Psoas muscle (tissue), 7 donors: ENCODE measurements at regions not wholly inside any gene's neighbourhood (a gene's known extent, or its start where the extent isn't known, plus 50 kb on each side); places are given as distances from the start of the nearest gene placed in this dataset.

Experiments used
- ATAC-seq, 4 donors: fragments of 200-7000 bp; cut with Tn5 transposase; one replicate each; pipeline ENCODE4 v1.9.1; 2020; ENCODE audit warnings: moderate library complexity in 3 of 4, mild to moderate bottlenecking in 2 of 4
- DNase-seq, 2 donors: peaks; one replicate each; pipeline ENCODE4 v3.0.0-alpha.2; 2020
- H3K27ac ChIP-seq: fragments of 200-600 bp; one replicate; pipeline ENCODE4 v1.8.0; 2022
- H3K27me3 ChIP-seq, 3 donors: fragments of 200-600 bp in 1 of 3; one replicate each; pipeline versions ENCODE4 v1.6.1 to v1.8.0; 2013 to 2022; ENCODE audit warnings: low read length in 2 of 3, mild to moderate bottlenecking in 2 of 3, moderate library complexity in 1 of 3; ENCODE audit not compliant: insufficient read depth in 3 of 3
- H3K36me3 ChIP-seq, 2 donors: fragments of 200-600 bp in 1 of 2; one replicate each; pipeline versions ENCODE4 v1.6.1 to v1.8.0; 2013 to 2022; ENCODE audit warnings: low read depth in 1 of 2, mild to moderate bottlenecking in 1 of 2, moderate library complexity in 1 of 2; ENCODE audit not compliant: insufficient read depth in 1 of 2
- H3K4me1 ChIP-seq: fragments of 200-600 bp; one replicate; pipeline ENCODE4 v1.8.0; 2022
- H3K4me3 ChIP-seq: fragments of 200-600 bp; one replicate; pipeline ENCODE4 v1.8.0; 2022; ENCODE audit warnings: mild to moderate bottlenecking
- H3K9me3 ChIP-seq: fragments of 200-600 bp; one replicate; pipeline ENCODE4 v1.8.0; 2022
- WGBS, 3 donors: extraction: QIAGEN DNeasy Blood & Tissue Kit; methylation state at CpG; one replicate each; pipeline versions ENCODE4 v1.1.6 to v1.1.7; 2013; 5-methylcytosine and 5-hydroxymethylcytosine counted together
- intact Hi-C, 2 donors: fragments of 100-400 bp; cut with DNase I; formaldehyde crosslinking; loops; one replicate each; pipeline versions ENCODE4 v1.11.0 to v1.14.2; 2022
- TF ChIP-seq, protein P1 (sequence below): fragments of 200-600 bp; IDR thresholded peaks from one replicate; pipeline ENCODE4 v1.8.0; 2022; ENCODE audit warnings: antibody characterized with exemption
- donor health status: healthy with polysubstance abuse.
- donor health status: DM: no; HTN: no; CAD: no; lungs with moderate emphysema.
- donor health status: Bipolar disorder and iron deficiency.
- donor health status: healthy.
- donor health status: DM: yes; HTN: yes; CAD: no.
- donor health status: DM: no; HTN: no; CAD: no.
- donor health status: DM: yes; HTN: yes; CAD: no.

- H3K27ac ChIP-seq, result no peak overlapping the region
- ATAC-seq, result no peak
Measured at GRCh38 chr17:70654706-70655105, 485.4 kb downstream of the KCNJ2 start.

DNA sequence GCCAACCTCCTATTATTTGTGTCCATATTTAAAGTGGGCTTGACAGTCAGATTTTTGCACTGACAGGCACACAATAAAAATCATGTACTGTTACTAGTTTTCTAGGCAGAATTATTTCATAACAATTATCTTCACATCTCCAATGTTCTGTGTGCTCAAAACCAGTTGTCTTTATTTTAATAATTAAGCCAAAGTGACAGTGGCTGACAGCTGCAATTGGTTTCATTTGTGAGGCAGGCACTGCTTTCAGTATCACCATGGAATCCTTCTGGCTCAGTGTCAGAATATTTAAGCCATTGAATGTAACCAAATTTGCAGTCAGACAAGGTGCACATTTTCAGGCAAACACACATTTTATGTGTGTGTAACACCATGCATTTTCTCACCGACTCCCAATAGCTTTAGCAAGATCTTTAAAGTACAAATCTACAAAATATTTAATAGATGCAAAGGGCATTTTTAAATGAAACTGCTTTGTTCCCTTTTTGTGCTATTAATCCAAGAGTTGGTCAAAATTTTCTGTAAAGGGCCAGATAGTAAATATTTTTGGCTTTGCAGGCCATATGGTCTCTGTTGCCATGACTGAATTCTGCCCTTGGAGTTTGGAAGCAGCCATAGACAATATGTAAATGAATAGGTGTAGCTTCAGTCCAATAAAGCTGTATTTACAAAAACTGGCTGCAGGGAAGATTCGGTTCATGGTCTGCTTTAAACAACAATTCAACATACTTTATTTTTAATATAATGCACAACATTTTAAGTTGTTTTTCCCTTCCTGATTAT, 486.0 kb downstream of the KCNJ2 start:
- Histone ChIP-seq H3K27me3 (no peaks in the 10 kb centered on the region), H3K4me1 (no peaks in the 10 kb centered on the region), H3K9me3 (no peaks in the 10 kb centered on the region), H3K27ac (no peak overlapping the region), H3K4me3 (no peak overlapping the region), H3K36me3 (no peaks in the 10 kb centered on the region)
- intact Hi-C loops, result no loop called here
- ATAC-seq, result no peak
- no peak for DNase-seq
- TF ChIP-seq, protein P1, sequence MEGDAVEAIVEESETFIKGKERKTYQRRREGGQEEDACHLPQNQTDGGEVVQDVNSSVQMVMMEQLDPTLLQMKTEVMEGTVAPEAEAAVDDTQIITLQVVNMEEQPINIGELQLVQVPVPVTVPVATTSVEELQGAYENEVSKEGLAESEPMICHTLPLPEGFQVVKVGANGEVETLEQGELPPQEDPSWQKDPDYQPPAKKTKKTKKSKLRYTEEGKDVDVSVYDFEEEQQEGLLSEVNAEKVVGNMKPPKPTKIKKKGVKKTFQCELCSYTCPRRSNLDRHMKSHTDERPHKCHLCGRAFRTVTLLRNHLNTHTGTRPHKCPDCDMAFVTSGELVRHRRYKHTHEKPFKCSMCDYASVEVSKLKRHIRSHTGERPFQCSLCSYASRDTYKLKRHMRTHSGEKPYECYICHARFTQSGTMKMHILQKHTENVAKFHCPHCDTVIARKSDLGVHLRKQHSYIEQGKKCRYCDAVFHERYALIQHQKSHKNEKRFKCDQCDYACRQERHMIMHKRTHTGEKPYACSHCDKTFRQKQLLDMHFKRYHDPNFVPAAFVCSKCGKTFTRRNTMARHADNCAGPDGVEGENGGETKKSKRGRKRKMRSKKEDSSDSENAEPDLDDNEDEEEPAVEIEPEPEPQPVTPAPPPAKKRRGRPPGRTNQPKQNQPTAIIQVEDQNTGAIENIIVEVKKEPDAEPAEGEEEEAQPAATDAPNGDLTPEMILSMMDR, result no peak
- WGBS, 3 donors, result 54 to 60% (median 57%) methylated on average over 2 of the region's 2 CpGs

More at GRCh38 chr17:70654706-70655105, 485.4 kb downstream of the KCNJ2 start:
- TF ChIP-seq, protein P1, result no peak
- 18 to 34% (median 20%) methylated on average over 3 of the region's 3 CpGs for WGBS, 3 donors
- no peaks in the 10 kb centered on the region for H3K36me3 ChIP-seq
- no peaks in the 10 kb centered on the region for H3K9me3 ChIP-seq
- intact Hi-C loops, result no loop called here
- no peaks in the 10 kb centered on the region for H3K27me3 ChIP-seq
- H3K4me3 ChIP-seq, result no peak overlapping the region
- DNase-seq, result no peak
- H3K4me1 ChIP-seq, result no peaks in the 10 kb centered on the region

DNA sequence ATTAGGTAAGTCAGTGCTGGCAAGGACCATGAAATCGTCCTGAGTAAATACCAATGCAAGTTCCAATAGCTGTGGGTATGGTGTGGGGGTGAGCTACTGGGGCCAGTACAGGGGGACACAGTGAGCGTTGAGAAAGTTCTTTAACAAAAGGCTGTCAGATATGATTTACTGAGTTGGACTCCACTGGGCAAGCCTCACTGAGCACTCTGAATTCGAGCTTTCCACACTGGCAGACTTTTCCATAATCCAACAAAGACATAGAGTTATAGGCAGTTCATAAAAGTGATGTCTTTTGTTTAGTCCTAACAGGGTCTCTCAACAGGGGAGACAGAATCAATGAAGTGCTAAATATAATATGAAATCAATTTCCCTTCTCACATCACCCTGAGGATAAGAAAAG, 489.0 kb downstream of the KCNJ2 start:
- Histone ChIP-seq H3K4me1 (no peaks in the 10 kb centered on the region), H3K4me3 (no peak overlapping the region), H3K27me3 (no peaks in the 10 kb centered on the region), H3K9me3 (no peaks in the 10 kb centered on the region), H3K36me3 (no peaks in the 10 kb centered on the region), H3K27ac (no peak overlapping the region)
- DNase-seq, result no peak
- ATAC-seq, result no peak
- TF ChIP-seq, protein P1, result no peak
- intact Hi-C loops, result no loop called here
- WGBS, 3 donors, result 67 to 78% (median 71%) methylated on average over 3 of the region's 3 CpGs

DNA sequence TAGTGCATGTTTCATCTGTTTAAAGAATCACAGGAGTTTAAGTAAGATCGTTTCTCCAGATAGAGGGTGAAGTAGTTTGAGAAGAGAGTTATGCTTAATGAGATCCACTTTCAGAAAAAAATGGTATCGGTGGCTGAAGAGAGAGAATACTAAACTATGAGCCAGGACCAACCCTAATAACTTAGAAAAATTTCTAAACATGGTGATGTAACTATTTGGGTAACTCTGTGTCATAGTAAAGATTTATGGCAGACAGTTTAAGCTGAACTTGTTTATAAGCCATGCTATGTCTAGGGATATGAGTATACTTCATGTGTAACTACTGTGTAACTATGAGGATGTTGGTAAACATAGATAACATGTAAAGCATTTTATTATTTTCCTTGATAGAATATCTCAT, 489.5 kb downstream of the KCNJ2 start:
- WGBS, 3 donors, result 54 to 72% (median 57%) methylated on average over 2 of the region's 2 CpGs
- Histone ChIP-seq H3K27me3 (no peaks in the 10 kb centered on the region), H3K4me1 (no peaks in the 10 kb centered on the region), H3K27ac (no peak overlapping the region), H3K9me3 (no peaks in the 10 kb centered on the region), H3K36me3 (no peaks in the 10 kb centered on the region), H3K4me3 (no peak overlapping the region)
- TF ChIP-seq, protein P1, result no peak
- ATAC-seq (no peak), DNase-seq (no peak)
- intact Hi-C loops, result no loop called here
